ENCODE measurements at regions not wholly inside any gene's neighbourhood (a gene's known extent, or its start where the extent isn't known, plus 50 kb on each side); places are given as distances from the start of the nearest gene placed in this dataset.
A peak's percentile ranks its signal among the peaks of the same experiment; 100 is the strongest.
"Not testable (repeated sequence)": the region's sequence is repeated elsewhere in the genome, so short reads cannot be mapped to it uniquely, and the experiment has no call there.

GRCh38 chr13:107811233-107812013 lies 403.9 kb downstream of the LIG4 start:
- no peak for DNase-seq

DNA sequence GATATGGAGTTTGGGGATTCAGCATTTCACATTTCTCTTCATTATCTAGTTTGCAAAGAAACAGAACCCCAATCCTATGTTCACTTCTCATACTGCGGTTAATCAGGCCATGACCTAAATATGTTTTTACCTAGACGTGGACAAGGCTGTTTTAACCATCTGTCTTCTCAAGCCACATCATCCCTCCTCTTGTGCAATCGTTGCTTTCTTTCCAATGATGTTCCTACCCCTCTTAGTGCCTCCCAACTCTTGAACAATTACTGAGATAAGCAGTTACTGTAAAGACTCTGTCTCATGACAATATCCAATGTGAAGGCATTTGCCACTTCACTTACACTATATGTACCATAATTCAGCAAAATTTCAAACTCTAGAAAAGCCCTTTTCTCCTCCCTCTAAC lies 406.2 kb downstream of the LIG4 start:
- no peak for DNase-seq

GRCh38 chr13:107808389-107808788 lies 406.9 kb downstream of the LIG4 start:
- no peak for DNase-seq

DNA sequence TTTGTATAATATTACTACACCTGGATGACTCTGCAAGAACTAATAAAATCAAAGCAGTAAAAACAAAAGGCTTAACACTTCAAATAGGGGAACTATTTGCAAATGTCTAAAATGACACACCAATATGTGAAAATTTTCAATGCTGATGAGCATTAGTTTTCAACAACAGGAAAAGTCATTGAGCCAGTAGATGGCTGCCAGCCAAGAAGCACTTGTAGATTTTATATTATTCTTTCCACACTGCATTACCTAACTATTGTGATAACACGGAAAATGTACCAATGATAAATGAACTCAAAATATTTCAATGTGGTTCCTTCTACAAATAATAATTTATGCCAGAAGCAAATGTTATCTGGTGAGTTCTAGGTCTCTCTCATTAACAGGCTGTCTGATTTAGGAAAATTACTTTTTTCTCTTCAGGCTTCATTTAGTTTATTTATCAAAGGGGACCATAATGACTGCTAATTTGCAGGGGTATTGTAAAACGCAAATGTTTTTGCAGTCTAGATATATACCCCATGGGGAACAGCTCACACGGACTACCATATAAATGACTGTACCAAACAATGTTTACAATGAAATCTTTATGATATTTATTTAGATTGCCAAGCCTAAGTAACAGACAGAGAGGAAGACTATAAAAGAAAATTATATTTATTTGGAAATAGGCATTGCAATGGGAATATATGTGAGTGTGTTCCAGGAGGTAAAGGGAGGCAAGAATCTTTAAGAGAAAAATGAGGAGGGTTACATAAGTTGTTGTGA lies 407.8 kb downstream of the LIG4 start:
- DNase-seq, result peak; percentile 45

DNA sequence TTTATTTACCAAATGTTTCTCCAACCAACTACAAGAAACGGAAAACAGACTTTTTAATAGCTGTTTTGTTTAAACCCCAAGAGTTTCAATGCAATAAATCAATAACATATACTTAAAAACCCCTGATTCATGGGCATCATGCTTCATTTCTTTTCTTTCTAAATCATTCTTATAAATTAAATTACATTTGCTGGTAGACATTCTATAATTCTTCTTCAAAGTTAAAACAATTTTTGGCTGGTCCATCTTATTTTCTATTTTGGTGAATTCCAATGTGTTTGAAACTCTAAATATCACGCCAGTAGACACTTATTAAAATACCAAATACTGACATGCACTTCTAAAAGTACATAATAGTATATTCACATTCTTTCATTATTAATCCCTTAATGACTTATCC lies 408.6 kb downstream of the LIG4 start:
- no peak for DNase-seq

DNA sequence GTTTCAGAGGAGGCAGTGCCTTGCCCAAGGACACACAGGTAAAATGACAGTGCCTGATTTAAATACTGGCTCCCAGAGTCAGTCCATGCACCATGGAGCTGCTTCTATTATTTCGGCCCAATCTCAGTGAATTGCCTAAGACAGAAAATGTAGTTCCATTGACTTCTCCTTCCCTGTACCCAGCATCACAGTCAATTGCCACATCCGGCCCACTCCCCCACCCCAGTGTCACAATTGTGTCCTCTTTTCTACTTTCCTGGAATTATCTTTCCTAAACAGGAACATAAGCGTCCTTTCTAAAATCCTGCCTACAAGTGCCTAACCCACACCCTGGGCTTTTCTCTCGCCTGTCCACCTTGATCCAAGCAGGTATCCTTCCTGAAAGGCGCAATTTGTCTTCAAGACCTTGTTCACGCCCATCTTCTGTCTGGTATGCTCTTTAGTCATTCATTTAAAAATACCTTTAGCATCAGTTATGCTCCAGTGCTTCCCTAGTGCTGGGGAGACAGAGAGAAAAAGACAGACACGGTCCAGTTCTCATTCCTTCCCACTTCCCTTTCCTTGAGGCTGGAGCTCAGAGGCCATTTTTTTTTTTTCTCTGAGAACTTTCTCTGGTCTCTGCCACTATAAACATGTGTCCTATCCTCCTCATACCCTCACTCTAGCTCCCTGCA lies 411.4 kb downstream of the LIG4 start:
- no peak for DNase-seq

- no peak for DNase-seq
Observed at GRCh38 chr13:107801621-107802020, 413.7 kb downstream of the LIG4 start.

GRCh38 chr13:107799001-107799400 lies 416.3 kb downstream of the LIG4 start:
- DNase-seq, result no peak

GRCh38 chr13:107790397-107790796 lies 424.9 kb downstream of the LIG4 start:
- no peak for DNase-seq

- no peak for DNase-seq
Observed at GRCh38 chr13:107788464-107789165, 426.7 kb downstream of the LIG4 start.

- DNase-seq, result not testable (repeated sequence)
Observed at GRCh38 chr13:107782646-107783045, 432.7 kb downstream of the LIG4 start.

- DNase-seq, result no peak
Observed at GRCh38 chr13:107778094-107778493, 437.2 kb downstream of the LIG4 start.

DNA sequence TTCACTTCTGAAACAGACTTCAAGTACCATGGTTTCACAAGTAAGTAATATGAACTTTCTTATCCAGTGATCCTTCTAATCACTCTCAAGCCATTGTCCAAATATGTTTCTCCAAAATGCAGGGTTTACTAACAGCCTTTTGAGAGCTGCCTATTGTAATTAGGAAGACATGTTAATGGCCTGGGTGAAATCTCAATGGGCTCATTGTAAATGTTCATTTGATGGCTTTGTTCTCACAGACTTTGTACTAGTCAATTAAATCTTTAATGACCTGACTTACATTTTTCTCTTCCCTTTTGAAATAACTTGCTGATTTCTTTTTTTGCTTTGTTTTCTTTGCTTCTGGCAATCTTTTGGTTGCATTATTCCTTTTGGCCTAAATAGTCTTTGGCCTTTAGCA lies 444.8 kb downstream of the LIG4 start:
- DNase-seq, result peak; percentile 69

- DNase-seq, result no peak
Observed at GRCh38 chr13:107767119-107767518, 448.2 kb downstream of the LIG4 start.

DNA sequence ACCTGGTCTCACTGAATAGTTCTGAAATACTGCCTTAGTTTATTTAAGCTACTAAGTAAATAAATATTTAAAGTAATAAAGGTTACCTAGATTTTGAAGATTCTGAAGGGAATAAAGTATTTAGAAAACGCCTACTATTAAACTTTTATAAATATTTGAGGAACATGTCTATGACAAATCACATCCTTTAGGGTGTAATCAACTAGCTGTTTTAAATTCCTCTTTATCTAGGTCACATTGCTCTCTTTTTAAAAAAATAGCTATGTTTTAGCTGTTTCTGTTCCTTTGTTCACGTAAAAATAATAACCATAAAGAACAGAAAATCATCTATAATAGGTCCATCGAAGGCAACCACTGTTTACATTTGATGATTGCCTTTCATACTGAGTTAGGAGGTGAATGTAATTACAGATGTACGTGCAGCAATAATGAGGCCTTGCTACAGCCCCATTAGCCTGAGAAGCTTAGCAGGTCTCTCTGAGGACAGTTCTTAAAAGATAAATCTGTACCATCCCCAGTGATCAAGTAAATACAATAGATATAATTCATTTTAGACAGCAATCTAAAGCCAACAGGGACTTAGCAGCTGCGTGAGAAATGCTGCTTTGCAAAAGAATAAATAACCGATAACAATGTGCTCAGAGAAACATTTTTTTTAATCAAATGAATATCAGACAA lies 449.5 kb downstream of the LIG4 start:
- DNase-seq, result no peak

DNA sequence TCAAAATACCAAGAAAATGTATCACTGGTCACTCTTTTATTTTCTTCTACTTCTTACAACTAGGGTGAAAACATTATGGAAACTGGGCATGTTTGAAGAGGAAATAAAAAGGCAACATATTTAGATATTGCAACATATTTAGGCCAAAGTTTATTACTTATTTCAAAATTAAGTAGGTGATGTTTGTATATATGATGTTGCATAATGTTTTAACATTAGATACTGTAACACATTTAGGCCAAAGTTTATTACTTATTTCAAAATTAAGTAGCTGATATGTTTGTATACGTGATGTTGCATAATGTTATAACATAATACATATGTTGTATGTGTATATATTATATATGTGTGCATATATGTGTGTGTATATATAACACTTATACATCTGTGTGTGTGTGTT lies 451.3 kb downstream of the LIG4 start:
- DNase-seq, result no peak

DNA sequence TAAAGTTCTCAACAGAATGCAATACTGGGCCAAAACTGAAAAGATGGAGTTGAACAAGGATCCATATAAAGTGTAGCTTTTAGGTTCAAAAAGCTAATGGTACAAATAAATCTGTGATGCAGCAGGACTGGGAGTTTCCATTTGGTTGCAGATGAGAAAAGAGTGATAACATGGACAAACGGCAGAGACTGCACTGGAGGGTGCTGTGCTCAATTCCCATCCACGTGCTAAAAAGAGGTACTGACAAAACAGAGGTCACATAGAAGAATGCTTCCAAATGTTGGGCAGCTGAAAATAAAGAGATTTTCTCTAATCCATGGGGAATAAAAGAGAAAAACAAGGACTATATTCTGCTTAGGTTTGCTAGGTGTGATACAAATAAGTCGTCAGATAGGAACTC lies 461.6 kb downstream of the LIG4 start:
- DNase-seq, result no peak

DNA sequence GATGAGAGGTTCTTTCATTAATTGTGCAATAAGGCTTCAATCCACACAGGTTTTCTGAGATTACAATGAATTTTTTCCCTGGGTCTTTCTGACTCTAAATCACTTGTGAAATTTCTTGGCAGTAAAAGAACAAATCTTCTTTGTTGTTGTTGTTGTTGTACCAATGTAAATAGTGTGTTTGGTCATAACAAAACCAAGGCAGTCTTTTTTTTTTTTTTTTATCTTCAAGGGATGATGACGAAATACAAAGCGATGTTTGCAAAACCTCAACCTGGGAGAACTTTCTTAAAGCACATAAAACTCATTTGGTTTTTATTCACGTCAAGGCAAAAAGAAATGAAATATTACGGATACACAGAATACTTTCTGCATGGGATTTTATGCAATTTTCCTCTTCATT lies 462.0 kb downstream of the LIG4 start:
- no peak for DNase-seq

DNA sequence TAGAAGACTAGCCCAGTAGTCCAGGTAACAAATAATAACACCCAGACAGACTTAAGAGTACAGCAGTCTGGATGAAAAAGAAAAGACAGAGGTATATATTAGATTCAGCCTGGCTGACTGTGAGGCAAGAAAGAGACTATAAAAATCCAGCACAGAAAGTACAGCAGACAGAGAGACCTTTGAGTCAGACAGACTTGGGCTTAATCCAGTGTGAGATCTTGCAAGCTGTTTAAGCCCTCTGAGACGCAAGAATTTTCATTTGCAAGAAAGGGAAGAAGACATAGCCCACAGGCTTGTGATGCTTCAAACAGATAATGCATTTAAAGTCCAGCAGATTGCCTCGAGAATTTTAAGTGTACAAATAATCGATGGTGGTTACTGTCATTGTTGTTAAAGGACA lies 471.4 kb downstream of the LIG4 start:
- DNase-seq, result no peak

DNA sequence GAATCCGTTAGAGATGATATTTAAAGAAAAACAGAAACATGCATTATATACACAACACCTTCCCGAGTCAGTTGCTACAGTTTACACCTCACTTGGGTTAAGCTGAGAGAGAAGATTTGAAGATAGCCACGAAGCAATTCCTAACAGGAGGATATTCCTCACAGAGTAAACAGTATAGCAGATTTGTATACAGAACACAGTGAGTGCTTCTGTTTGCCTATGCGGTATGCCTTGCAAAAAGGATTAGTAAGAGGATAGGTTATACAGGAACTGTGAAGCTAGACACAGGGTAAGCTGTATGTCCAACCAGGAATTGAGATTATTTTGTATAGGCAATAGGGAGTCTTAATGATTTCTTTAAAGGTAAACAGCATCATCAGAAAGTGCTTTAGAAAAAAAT lies 471.8 kb downstream of the LIG4 start:
- no peak for DNase-seq

DNA sequence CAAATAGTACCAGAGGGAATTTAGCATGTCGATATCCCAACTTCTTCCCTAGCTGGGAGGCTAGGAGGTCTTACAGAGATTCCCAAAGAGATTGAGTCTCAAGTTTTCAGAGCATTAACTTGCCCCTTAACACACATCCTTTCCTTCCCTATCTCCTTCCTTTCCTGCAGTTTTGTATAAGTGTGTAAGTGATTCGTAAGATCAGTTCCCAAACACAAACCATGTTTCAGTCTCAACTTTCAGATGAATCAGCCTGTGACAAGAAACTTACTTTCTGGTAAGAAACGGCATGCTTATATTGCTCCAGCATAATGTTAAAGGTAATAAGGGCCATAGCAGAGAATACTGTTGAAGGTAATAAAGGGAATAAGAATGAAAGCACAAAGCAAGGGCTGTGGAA lies 472.2 kb downstream of the LIG4 start:
- DNase-seq, result no peak

DNA sequence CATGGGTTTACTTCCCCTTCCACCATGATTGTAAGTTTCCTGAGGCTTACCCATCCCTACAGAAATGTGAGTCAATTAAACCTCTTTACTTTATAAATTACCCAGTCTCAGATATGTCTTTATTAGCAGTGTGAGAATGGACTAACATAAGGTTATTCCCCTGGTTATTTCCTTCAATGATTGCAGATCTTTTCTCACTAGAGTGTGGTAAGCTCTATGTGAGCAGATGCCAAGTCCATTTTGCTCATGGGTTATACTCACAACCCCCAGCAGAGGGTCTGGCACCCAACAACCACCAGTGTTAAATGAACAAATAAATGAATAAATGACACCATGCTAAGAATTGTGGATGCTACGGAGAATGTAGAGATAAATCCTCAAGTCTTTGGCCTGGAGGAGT lies 472.8 kb downstream of the LIG4 start:
- DNase-seq, result no peak

DNA sequence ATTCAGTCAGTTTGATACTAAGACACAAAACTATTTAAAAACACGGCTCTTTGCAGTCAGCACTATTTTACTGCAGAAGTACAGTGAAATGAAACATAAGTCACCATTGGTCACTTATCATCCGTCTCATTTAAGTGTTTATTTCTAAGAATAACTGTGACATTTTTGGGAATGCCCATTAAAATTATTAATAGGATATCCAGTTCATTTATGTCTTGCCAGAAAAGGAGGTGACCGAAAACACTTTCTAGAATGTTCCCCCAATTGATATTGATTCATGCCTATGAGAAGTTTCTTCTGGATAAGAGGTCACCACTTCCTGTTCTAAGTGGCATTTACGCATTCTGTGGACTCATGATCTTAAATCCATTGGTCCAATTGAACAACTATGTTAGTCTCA lies 477.3 kb downstream of the LIG4 start:
- DNase-seq, result no peak

All from DMS79 (cell line).